ENCODE measurements at regions not wholly inside any gene's neighbourhood (a gene's known extent, or its start where the extent isn't known, plus 50 kb on each side); places are given as distances from the start of the nearest gene placed in this dataset.
"Not testable (repeated sequence)": the region's sequence is repeated elsewhere in the genome, so short reads cannot be mapped to it uniquely, and the experiment has no call there.

DNA sequence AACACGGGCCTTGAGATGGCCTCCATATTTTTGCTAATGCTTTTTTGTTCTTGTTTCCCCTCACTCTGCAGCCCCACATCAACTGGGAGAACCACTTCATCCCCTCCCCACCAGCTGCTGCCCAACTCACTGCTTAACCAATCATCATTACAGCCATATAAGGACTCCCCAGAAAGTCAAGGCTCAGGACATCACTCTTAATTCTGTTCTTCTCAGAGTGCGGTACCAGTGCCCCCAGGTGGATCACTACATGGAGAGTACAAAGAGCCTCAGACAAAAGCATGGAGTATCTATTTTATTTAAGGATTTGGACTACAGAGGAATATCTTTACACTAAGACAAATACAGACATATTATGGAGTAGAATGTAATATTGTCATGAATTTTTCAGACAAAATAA lies 340.6 kb downstream of the PAX3 start:
- H3K9me3 ChIP-seq (ENCODE audit: insufficient read depth, low read length): no peaks in the 10 kb centered on the region
- H3K4me3 ChIP-seq (ENCODE audit: insufficient read length, low read depth): no peak overlapping the region
- H3K9ac ChIP-seq (ENCODE audit: insufficient read length, low read depth): no peak overlapping the region
- no peak for TF ChIP-seq SUZ12 (IDR thresholded peaks at IDR 0.05; ENCODE audit: extremely low read depth, insufficient read depth, insufficient read length)
- no peak for TF ChIP-seq YY1 (IDR thresholded peaks at IDR 0.05; ENCODE audit: insufficient read depth, insufficient read length)
- no peak for TF ChIP-seq ZNF274 (IDR thresholded peaks at IDR 0.05; ENCODE audit: low read depth, low read length)
- DNase-seq (ENCODE audit: low read depth, low spot score): peak; percentile 13
- H3K4me1 ChIP-seq (ENCODE audit: insufficient read depth, insufficient read length): no peaks in the 10 kb centered on the region
- no peaks in the 10 kb centered on the region for H3K36me3 ChIP-seq (ENCODE audit: insufficient read depth, insufficient read length, low read length)
- no peaks in the 10 kb centered on the region for H3K27me3 ChIP-seq (ENCODE audit: insufficient read depth, insufficient read length)

DNA sequence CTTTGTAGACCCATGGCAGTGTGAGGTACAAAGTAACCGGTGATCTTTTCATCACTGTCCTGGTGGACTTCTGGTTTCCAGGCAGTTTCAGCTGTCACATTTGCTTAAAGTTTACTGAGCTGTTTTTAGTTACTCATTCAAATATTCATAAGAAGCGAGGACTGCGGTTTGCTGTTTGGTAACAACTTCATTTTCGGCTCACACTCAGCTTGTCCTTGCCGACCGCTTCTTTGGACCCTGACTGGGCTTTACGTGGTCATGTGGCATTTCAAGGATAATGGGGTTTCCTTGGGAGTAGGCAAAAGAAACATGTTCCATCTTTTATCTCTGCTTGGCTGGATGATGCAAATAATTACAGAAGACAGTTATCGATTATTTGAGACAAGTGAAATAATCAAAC lies 350.7 kb downstream of the PAX3 start:
- no peaks in the 10 kb centered on the region for H3K4me1 ChIP-seq (ENCODE audit: insufficient read depth, insufficient read length)
- no peak for DNase-seq (ENCODE audit: low read depth, low spot score)
- TF ChIP-seq ZNF274 (IDR thresholded peaks at IDR 0.05; ENCODE audit: low read depth, low read length) (no peak), YY1 (IDR thresholded peaks at IDR 0.05; ENCODE audit: insufficient read depth, insufficient read length) (no peak), SUZ12 (IDR thresholded peaks at IDR 0.05; ENCODE audit: extremely low read depth, insufficient read depth, insufficient read length) (no peak)

DNA sequence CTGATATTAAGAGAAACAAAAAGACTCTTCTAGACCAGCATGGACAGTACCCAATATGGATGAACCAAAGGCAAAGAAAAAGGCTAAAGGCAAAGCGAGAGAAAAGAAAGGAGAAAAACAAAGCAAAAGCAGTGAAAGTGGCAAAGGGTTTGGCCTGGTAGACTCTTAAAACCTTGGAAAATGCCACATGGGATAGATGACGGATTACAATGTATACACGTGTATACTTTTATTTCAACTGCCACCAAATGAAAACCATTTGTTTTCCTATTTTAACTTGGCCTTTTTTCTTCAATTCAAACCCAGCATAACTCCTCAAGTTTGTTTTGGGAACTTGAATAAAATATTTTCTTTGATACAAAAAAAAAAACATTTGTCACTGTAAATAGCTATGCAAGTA lies 354.3 kb downstream of the PAX3 start:
- H3K9me3 ChIP-seq (ENCODE audit: insufficient read depth, low read length); H3K36me3 ChIP-seq (ENCODE audit: insufficient read depth, insufficient read length, low read length); DNase-seq (ENCODE audit: low read depth, low spot score); H3K27me3 ChIP-seq (ENCODE audit: insufficient read depth, insufficient read length); H3K4me3 ChIP-seq (ENCODE audit: insufficient read length, low read depth); H3K9ac ChIP-seq (ENCODE audit: insufficient read length, low read depth); H3K4me1 ChIP-seq (ENCODE audit: insufficient read depth, insufficient read length): not testable (repeated sequence)

More for the DNA sequence above, 350.7 kb downstream of the PAX3 start:
- Histone ChIP-seq H3K36me3 (ENCODE audit: insufficient read depth, insufficient read length, low read length) (no peaks in the 10 kb centered on the region), H3K27me3 (ENCODE audit: insufficient read depth, insufficient read length) (no peaks in the 10 kb centered on the region), H3K4me3 (ENCODE audit: insufficient read length, low read depth) (no peak overlapping the region), H3K9me3 (ENCODE audit: insufficient read depth, low read length) (no peaks in the 10 kb centered on the region), H3K9ac (ENCODE audit: insufficient read length, low read depth) (no peak overlapping the region)

DNA sequence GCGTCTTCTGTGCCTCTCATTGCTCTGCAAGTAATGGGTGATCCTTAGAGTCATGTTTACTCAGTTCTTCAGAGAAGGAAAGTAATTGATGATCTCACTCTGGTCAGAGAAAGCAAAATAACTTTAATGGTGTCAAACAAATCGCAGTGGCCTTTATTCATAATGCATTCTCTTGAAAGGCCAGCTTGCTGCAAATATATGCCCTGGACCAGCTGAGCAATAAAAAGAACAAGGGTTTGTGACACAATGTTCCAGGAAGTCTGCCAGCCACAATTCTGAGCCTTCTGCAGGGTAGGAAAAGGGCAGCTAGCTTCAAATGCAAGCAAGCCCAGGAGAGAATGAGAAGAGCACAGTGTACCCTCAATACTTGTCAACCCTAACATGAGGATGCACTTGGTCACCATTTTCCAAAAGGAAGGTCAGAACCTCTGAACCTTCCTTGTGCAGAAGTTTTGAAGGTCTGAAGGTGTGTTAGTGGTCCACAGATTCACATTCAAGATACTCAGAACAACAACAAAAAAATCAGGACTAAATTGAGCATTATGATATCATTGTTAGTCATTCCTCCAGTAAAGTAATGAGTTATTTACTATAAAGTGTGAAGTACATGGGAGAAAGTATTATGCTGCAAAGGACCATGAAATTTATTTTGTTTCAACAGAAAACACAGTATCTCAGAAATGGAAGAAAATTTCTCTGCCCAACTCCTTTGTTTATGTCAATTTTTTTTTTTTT lies 355.6 kb downstream of the PAX3 start:
- TF ChIP-seq ZNF274 (IDR thresholded peaks at IDR 0.05; ENCODE audit: low read depth, low read length): no peak
- no peak for TF ChIP-seq SUZ12 (IDR thresholded peaks at IDR 0.05; ENCODE audit: extremely low read depth, insufficient read depth, insufficient read length)
- TF ChIP-seq YY1 (IDR thresholded peaks at IDR 0.05; ENCODE audit: insufficient read depth, insufficient read length): no peak
- no peak for DNase-seq (ENCODE audit: low read depth, low spot score)

DNA sequence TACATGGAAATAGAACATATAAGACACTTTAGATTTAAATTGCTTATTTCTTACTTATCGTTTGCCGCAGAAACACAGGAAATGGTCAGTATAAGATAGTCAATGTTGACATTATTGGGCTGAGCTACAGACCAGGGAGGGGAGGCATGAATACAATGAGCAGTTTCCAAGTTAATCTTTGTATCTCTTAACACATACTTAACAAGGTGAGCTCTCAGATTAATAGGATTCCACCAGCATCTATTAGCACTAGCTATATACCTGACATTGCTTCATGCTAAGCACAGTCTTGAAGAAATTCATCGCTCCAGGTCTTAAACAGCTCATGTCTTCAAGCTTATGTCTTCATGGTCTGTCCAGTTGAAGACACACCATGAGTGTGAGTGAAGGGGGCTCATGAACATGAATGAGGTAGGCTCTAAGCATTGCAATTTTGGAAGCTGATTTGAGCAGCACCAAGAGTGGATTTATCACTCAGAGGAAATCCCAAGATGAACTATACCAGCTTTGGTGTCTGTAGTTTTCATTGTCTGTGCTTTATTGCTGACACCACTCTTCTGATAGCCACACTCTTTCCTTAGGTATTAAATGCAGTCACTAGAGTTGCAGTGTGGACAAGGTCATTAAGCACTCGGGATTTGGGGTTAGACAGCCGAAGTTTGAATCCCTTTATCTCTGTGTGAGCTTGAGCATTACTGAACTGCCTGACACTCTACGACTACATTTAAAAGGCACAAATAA lies 359.3 kb upstream of the EPHA4 start:
- Histone ChIP-seq H3K4me1 (ENCODE audit: insufficient read depth, insufficient read length) (no peaks in the 10 kb centered on the region), H3K9me3 (ENCODE audit: insufficient read depth, low read length) (no peaks in the 10 kb centered on the region), H3K27me3 (ENCODE audit: insufficient read depth, insufficient read length) (no peaks in the 10 kb centered on the region), H3K9ac (ENCODE audit: insufficient read length, low read depth) (no peak overlapping the region), H3K36me3 (ENCODE audit: insufficient read depth, insufficient read length, low read length) (no peaks in the 10 kb centered on the region), H3K4me3 (ENCODE audit: insufficient read length, low read depth) (no peak overlapping the region)
- no peak for DNase-seq (ENCODE audit: low read depth, low spot score)
- no peak for TF ChIP-seq YY1 (IDR thresholded peaks at IDR 0.05; ENCODE audit: insufficient read depth, insufficient read length)
- TF ChIP-seq ZNF274 (IDR thresholded peaks at IDR 0.05; ENCODE audit: low read depth, low read length): no peak
- no peak for TF ChIP-seq SUZ12 (IDR thresholded peaks at IDR 0.05; ENCODE audit: extremely low read depth, insufficient read depth, insufficient read length)

More for the DNA sequence above, 355.6 kb downstream of the PAX3 start:
- Histone ChIP-seq H3K27me3 (ENCODE audit: insufficient read depth, insufficient read length) (no peaks in the 10 kb centered on the region), H3K36me3 (ENCODE audit: insufficient read depth, insufficient read length, low read length) (no peaks in the 10 kb centered on the region), H3K9ac (ENCODE audit: insufficient read length, low read depth) (no peak overlapping the region), H3K9me3 (ENCODE audit: insufficient read depth, low read length) (no peaks in the 10 kb centered on the region), H3K4me1 (ENCODE audit: insufficient read depth, insufficient read length) (no peaks in the 10 kb centered on the region), H3K4me3 (ENCODE audit: insufficient read length, low read depth) (no peak overlapping the region)

DNA sequence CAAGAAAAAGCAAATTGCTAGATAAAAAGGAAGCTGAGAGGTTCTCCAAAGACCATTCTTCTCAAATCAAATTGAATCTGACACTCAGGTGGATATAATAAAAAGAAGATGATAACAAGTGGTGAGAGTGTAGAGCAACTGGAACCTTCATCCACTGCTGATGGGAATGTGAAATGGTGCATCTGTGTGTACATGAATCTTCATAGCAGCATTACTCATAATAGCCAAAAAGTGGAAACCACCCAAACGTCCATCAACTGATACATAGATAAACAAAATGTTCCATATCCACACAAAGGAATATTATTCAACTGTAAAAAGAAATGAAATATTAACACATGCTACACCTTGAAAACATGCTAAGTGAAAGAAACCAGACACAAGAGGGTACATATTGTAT lies 357.2 kb upstream of the EPHA4 start:
- TF ChIP-seq YY1 (IDR thresholded peaks at IDR 0.05; ENCODE audit: insufficient read depth, insufficient read length) (no peak), SUZ12 (IDR thresholded peaks at IDR 0.05; ENCODE audit: extremely low read depth, insufficient read depth, insufficient read length) (no peak), ZNF274 (IDR thresholded peaks at IDR 0.05; ENCODE audit: low read depth, low read length) (no peak)
- H3K36me3 ChIP-seq (ENCODE audit: insufficient read depth, insufficient read length, low read length): no peaks in the 10 kb centered on the region

DNA sequence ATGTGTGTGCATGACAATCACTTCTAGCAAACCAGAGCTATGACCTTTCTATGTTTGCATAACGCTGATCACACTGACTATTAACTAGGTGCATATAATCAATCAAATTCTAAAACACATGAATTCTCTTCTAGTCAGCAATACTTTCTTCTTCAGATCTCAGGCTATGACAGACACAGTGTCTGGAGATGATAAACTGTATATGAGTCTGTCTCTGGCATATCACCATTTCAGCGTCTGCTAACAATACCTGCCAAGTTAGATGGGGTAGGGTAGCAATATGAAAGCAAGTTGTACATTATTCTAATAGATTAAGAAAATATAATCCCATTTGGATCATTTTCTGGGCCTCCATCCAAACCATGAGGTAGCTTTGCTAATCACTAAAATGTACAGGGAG lies 354.2 kb upstream of the EPHA4 start:
- no peaks in the 10 kb centered on the region for H3K36me3 ChIP-seq (ENCODE audit: insufficient read depth, insufficient read length, low read length)
- TF ChIP-seq ZNF274 (IDR thresholded peaks at IDR 0.05; ENCODE audit: low read depth, low read length) (no peak), SUZ12 (IDR thresholded peaks at IDR 0.05; ENCODE audit: extremely low read depth, insufficient read depth, insufficient read length) (no peak), YY1 (IDR thresholded peaks at IDR 0.05; ENCODE audit: insufficient read depth, insufficient read length) (no peak)
- DNase-seq (ENCODE audit: low read depth, low spot score): no peak
- no peaks in the 10 kb centered on the region for H3K9me3 ChIP-seq (ENCODE audit: insufficient read depth, low read length)
- no peaks in the 10 kb centered on the region for H3K4me1 ChIP-seq (ENCODE audit: insufficient read depth, insufficient read length)
- no peak overlapping the region for H3K9ac ChIP-seq (ENCODE audit: insufficient read length, low read depth)
- no peaks in the 10 kb centered on the region for H3K27me3 ChIP-seq (ENCODE audit: insufficient read depth, insufficient read length)
- no peak overlapping the region for H3K4me3 ChIP-seq (ENCODE audit: insufficient read length, low read depth)

More for the DNA sequence above, 357.2 kb upstream of the EPHA4 start:
- H3K9ac ChIP-seq (ENCODE audit: insufficient read length, low read depth): no peak overlapping the region
- no peaks in the 10 kb centered on the region for H3K4me1 ChIP-seq (ENCODE audit: insufficient read depth, insufficient read length)
- H3K9me3 ChIP-seq (ENCODE audit: insufficient read depth, low read length): no peaks in the 10 kb centered on the region
- no peaks in the 10 kb centered on the region for H3K27me3 ChIP-seq (ENCODE audit: insufficient read depth, insufficient read length)
- no peak overlapping the region for H3K4me3 ChIP-seq (ENCODE audit: insufficient read length, low read depth)
- DNase-seq (ENCODE audit: low read depth, low spot score): no peak
